GM18517 (cell line): ENCODE measurements at regions not wholly inside any gene's neighbourhood (a gene's known extent, or its start where the extent isn't known, plus 50 kb on each side); places are given as distances from the start of the nearest gene placed in this dataset.
"Not testable (repeated sequence)": the region's sequence is repeated elsewhere in the genome, so short reads cannot be mapped to it uniquely, and the experiment has no call there.

Experiments used
- ATAC-seq: cut with Tn5 transposase; IDR thresholded peaks from one replicate; pipeline ENCODE4 v1.9.1; 2021; ENCODE audit warnings: mild to moderate bottlenecking, moderate library complexity; ENCODE audit not compliant: unreplicated experiment

DNA sequence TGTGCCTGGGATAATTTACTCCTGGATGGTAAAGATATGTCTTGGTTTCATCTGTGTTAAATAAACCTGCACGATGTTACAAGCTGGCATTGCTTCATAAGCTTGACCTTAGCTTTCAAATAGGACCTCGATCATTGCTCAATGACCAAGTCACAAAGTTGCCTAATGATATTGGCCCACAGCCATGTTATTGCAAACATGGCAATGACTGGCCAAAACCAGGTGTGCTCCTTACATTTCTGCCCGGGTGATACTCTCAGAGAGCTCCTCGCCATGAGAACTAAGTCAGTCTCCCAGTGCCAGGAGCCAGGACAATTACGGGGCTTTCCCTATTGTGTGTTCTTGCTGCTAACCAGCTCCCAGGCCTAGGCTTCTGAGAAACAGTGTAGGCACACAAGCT lies 72.5 kb upstream of the CYP1B1 start:
- ATAC-seq = no peak

DNA sequence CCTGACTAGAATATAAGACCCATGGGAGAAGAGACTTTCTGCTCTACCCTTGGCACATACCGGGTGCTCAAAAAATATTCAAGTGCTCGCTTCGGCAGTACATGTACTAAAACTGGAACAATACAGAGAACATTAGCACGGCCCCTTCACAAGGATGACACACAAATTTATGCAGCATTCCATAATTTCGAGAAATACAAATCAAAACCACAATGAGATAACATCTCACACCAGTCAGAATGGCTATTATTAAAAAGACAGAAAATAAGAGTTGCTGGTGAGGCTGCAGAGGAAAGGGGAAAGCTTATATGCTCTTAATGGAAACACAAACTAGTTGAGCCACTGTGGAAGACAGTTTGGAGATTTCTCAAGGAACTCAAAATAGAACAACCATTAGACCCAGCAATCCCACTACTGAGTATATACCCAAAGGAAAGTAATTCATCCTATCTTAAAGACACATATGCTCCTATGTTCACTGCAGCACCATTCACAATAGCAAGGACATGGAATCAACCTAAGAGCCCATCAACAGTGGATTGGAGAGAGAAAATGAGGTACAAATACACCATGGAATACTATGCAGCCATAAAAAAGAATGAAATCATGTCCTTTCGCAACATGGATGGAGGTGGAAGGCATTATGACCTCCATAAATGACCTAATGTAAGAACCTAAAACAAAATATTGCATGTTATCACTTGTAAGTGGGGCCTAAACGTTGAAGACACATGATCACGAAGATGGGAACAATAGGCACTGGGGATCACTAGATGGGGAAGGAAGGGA lies 71.6 kb upstream of the CYP1B1 start:
- ATAC-seq = no peak

DNA sequence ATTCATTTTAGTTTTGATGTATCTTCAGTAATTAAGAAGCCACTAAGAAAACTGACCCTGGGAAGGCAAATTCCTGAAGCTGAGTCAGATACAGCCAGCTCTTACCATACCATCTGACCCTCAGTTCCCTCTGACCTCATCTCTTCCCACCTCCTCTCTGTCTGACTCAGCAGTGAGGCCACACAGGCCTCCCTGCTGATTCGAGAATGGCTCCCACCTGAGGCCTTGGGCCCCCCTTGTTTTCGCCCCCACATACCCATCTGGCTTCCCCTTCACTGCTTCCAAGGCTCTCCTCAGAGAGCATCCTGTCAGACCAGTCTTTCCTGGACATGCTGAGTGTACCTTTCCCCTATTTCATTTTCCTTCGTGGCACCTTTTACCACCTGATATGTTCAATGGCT lies 71.0 kb upstream of the CYP1B1 start:
- peak; percentile 85 for ATAC-seq

DNA sequence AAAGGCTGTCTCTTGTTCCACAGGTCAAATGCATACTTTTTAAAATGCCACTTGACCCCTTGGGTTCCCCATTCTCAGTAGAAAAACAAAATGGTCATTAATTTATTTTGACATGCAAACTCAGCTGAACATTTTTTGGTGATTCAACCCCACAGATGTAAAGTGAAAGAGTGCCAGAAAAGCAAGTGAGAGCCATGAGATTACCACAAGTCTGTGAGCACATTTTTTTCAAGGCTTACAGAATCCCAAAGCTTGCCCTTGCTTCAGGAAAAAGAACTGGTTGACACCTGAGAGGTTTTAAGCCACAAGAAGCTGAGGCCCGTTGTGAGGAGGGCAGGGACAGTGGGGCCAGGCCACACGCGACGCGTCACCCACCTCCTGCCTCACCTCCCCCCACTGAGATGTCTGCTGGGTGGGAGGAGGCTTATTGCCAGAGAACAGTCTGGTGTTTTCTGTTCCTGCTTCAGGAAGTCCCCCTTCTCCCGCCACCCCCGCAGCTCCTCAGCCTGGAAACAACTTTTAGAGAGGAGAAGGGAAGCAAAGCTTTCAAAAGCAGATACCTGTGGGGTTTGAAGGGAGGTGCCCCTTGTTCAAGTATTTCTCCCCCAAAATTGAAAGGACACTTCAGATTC lies 70.4 kb upstream of the CYP1B1 start:
- no peak for ATAC-seq

DNA sequence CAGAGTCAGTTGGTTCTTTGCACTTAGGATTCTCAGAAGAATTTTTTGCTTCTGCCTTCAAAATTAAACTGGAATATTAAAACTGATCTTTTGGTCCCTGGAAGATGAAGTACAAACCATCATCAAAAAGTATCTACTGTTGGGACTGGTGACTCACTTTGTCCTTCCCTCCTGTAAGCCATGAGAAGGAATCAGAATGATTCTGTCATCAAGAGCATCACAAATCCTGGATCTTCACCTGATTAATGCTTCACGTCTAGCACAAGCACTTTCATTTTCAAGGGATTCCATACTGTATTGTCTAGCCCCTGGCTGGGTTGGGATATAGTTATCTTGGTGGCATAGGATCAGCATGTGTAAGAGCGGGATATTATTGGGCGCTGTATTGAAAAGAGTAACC lies 69.3 kb upstream of the CYP1B1 start:
- ATAC-seq = no peak

DNA sequence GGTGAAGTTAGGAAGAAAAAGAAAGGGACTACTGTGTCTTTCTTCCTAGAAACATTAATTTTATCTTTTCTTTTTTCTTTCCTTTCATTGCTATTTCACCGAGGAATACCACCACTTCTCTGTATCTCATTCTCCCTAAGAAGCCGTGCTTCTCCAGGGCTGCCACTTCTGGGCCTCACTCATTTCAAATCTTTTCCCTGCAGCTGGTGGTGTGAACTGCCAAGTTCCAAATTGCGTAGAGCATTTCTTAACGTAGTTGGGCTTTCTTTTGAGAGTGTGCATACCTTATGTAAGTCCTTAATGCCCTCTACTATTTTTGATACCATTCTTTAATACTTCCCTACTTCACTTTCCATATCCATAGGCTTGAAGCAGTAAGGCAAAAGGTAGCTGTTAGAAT lies 66.7 kb upstream of the CYP1B1 start:
- ATAC-seq = no peak

DNA sequence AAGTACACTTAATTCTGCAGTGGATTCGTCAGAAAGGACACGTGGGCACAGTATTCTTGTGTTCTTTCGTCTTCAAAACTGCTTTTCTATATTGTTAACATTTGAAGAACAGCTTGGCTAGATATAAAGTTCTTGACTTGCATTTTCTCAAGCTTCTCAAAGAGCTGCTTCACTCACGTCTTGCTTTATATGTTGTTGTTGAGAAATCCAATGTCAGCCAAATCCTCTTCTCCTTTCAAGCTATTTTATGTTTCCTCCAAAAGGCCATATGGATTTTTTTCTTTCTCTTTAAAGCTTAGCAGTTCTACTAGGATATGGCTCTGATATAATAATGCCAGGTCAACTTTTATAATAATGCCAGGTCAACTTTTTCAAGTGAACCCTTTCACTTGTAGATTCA lies 65.5 kb upstream of the CYP1B1 start:
- ATAC-seq = no peak

DNA sequence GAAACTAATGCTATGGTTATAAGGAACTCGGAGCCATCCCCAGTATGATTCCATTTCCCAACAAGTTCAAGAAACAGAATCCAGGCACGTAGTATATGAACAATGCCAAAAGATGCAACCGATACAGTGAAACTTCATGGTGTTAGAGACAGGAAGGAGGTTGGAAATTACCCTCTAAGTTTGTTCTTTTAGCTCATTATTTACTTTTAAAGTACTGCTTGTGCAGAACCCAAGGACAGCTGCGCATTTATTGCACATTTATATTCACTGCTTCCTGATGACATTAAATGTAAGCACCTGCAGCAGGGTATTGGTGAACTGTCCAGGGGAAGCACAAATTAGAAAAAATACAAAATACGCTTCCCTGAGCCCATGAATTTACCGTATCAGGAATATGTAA lies 63.0 kb upstream of the CYP1B1 start:
- no peak for ATAC-seq

DNA sequence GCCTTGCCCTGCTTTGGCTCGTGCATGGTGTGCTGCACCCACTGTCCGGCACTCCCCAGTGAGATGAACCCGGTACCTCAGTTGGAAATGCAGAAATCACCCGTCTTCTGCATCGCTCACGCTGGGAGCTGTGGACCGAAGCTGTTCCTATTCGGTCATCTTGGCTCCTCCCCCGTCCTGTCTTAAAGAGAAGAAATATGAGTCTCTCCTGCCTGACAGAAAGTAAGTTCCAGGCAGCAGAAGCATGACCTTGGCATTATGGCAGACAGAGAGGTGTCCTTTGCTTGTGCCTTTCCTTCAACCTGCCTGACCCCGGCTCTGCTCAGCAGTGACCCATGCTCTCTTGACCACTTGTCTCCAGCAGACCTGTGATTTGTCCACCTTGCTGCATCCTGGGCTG lies 62.5 kb upstream of the CYP1B1 start:
- no peak for ATAC-seq

DNA sequence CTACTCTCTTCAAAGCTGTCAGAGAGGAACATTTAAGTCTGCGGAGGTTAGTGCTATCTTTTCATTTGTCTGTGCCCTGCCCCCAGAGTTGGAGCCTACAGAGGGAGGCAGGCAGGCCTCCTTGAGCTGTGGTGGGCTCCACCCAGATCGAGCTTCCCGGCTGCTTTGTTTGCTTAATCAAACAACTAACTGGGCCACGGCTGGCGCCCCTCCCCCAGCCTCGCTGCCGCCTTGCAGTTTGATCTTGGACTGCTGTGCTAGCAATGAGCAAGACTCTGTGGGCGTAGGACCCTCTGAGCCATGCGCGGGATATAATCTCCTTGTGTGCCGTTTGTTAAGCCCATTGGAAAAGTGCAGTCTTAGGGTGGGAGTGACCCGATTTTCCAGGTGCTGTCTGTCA lies 62.0 kb upstream of the CYP1B1 start:
- not testable (repeated sequence) for ATAC-seq

DNA sequence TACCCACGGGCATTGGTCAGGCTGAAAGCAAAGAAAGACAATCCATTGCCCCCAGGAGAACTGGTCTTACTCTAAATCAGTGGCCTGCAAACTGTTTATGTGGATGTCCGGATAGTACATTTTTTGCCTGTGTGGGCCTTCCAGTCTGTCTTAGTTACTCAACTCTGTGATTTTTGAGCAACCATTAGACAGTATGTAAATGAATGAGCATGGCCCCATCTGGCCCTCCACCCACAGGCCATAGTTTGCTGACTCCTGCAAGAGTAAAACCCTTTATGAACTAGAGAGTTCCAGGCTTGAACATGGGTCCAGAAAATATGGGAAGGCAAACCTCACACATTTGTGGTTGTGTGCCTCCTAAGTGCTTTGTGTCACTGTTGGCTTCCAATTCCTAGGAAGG lies 55.7 kb upstream of the CYP1B1 start:
- no peak for ATAC-seq

DNA sequence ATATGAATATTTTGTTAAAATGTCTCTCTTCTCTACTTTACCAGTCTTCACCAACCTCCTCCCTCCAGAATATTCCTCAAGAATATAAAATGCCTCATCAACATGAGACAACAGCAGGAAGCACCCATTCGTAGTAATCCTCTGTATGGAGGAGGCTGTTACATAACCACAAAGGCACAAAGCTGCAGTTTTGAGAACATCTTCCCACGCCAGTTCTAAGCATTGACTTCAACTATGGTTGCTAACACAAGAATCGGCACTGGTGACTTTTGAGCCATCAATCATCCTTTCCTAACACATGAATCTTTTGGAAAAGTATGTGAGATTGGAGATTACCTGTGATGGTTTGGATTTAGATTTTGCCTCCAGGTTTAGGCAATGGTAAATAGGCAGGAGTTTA lies 54.9 kb upstream of the CYP1B1 start:
- no peak for ATAC-seq

DNA sequence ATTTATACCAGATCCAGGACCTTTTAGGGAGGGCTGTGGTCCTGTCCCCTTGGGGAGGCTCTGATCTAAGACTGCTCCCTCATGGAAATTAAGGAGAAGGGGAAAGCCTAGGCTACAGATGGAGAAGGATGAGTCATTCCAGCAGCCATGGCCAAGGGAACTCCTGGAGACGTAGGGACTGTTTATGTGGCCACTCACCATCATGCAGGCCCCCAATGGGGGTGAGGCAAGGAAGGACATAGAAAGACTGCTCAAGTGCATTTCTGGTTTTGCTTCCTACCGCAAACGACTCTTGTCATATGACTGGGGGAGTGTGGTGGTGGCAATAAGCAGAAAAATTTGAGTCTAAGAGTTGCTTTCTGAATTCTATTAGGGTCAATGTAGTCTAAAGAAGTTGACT lies 54.0 kb upstream of the CYP1B1 start:
- no peak for ATAC-seq

DNA sequence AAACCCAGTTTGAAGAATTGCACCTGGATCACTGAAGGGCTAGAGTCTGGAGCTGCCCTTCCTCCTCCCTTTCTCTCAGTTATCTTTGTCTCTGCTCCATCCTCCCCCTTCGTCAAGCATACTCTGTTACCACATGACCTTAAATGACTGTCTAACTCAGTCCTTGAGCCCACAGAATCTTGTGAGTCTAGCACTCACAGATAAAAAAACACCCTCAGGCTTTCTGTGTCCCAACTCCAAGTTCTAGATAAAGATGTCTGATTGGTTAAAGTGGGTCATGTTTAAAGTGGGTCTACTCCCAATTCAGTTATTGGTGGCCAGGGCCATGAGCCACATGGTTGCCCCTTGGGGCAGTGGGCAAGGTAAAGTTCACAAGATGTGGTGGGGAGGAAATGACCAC lies 53.5 kb upstream of the CYP1B1 start:
- ATAC-seq = no peak

DNA sequence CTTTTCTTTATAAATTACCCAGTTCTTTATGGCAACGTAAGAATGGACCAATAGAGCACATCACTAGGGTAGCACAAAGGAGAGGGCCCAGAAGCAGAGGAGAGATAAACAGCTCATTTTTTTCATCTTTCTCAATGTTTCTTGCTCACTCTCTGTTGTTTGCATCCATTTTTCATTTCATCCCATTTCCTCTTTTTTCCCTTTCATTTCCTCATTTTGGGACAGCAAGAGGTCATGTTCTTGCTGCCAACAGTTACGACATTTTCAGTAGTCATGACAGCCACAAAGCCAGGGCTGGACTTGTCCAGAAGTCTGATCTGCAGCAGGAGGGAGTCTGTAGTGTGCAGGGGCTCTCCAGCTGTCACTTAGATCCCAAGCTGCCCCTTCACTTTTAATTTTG lies 52.7 kb upstream of the CYP1B1 start:
- no peak for ATAC-seq

DNA sequence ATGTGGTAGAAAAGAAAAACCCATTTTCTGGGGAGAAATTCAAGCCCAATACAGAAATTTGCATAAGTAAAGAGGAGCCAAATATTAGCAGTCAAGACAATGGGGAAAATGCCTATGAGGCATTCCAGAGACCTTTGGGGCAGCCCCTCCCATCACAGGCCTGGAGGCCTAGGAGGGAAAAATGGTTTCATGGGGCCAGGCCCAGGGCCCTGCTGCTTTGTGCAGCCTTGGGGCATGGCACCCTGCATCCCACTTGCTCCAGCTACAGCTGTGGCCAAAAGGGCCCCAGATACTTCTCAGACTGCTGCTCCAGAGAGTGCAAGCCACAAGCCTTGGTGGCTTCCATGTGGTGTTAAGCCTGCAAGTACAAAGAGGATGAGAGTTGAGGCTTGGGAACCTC lies 51.3 kb upstream of the CYP1B1 start:
- no peak for ATAC-seq

DNA sequence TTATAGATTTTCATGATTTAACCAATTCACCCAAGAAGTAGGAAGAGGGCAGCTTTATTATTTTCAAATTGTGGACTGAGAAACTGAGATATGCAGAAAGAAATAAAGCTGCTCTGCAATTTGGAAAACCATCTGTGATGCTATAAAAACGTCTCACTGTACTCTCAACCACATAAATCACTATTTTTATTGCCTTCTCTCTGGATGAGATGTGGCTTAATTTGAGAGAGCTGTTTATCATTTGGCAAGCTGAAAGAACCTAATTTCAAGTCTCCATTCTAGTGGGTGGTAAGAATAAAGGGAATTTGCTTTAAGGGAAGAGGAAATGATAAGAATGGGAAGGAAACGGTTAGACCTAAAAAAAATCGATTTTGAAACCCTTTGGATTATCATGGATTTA lies 49.9 kb upstream of the CYP1B1 start:
- no peak for ATAC-seq
